ENCODE measurements at regions not wholly inside any gene's neighbourhood (a gene's known extent, or its start where the extent isn't known, plus 50 kb on each side); places are given as distances from the start of the nearest gene placed in this dataset.

GRCh38 chr5:113896789-113897188, 383.3 kb downstream of the YTHDC2 start:
- TF ChIP-seq POLR2A (IDR thresholded peaks at IDR 0.05) (no peak), CTCF (IDR thresholded peaks at IDR 0.05) (no peak)
